Thyroid gland (tissue), 4 donors: ENCODE measurements at regions not wholly inside any gene's neighbourhood (a gene's known extent, or its start where the extent isn't known, plus 50 kb on each side); places are given as distances from the start of the nearest gene placed in this dataset.

Experiments
- DNase-seq, 2 donors: peaks; one replicate each; pipeline ENCODE4 v3.0.0-alpha.2; 2019
- H3K27ac ChIP-seq, 3 donors: fragments of 200-600 bp; sonication (generic); 1 replicate in 2 of 3; 2 replicates in 1 of 3; pipeline ENCODE4 v1.5.1; 2016 to 2019; ENCODE audit warnings: mild to moderate bottlenecking in 1 of 3, moderate library complexity in 1 of 3
- H3K27me3 ChIP-seq: fragments of 200-600 bp; sonication (generic); one replicate; pipeline ENCODE4 v1.5.1; 2019
- H3K36me3 ChIP-seq, 2 donors: fragments of 200-600 bp; sonication (generic); one replicate each; pipeline ENCODE4 v1.5.1; 2016 to 2019
- H3K4me1 ChIP-seq, 2 donors: fragments of 200-600 bp; sonication (generic); one replicate each; pipeline ENCODE4 v1.5.1; 2017 to 2019
- H3K4me3 ChIP-seq, 3 donors: fragments of 200-600 bp; sonication (generic); replicated peaks in 1 of 3; 1 replicate in 2 of 3; 2 replicates in 1 of 3; pipeline ENCODE4 v1.5.1; 2016; ENCODE audit warnings: mild to moderate bottlenecking in 1 of 3
- H3K9me3 ChIP-seq: fragments of 200-600 bp; sonication (generic); one replicate; pipeline ENCODE4 v1.5.1; 2017
- POLR2A ChIP-seq, 2 donors: fragments of 450-650 bp; IDR thresholded peaks; one replicate each; pipeline ENCODE4 v1.6.1; 2017; ENCODE audit warnings: antibody characterized with exemption in 2 of 2, mild to moderate bottlenecking in 2 of 2, moderate library complexity in 1 of 2
- WGBS, 2 donors: methylation state at CpG; one replicate each; pipeline ENCODE4 v1.1.5; 2017; 5-methylcytosine and 5-hydroxymethylcytosine counted together
- intact Hi-C: fragments of 100-400 bp; cut with DNase I; formaldehyde crosslinking; loops from one replicate; pipeline ENCODE4 v1.15.1; 2023
- TF ChIP-seq, protein P1 (sequence below), 6 experiments: fragments of 200-600 bp in 3 of 6; fragments of 450-650 bp in 3 of 6; sonication (generic) in 3 of 6; IDR thresholded peaks; one replicate each; pipeline ENCODE4 v1.5.1; 2016 to 2019; ENCODE audit warnings: antibody characterized with exemption in 6 of 6, mild to moderate bottlenecking in 2 of 6, inconsistent platforms in 1 of 6, moderate library complexity in 1 of 6

- peaks cover 9 to 19% of the 10 kb centered on the region in 2 donors for H3K4me1 ChIP-seq
- H3K27me3 ChIP-seq: no peaks in the 10 kb centered on the region
- no peak overlapping the region for H3K4me3 ChIP-seq
- WGBS, 2 donors: 53% methylated on average over 4 of the region's 4 CpGs
- no peak for DNase-seq
- intact Hi-C loops: no loop called here
- no peaks in the 10 kb centered on the region for H3K36me3 ChIP-seq
- H3K9me3 ChIP-seq: no peaks in the 10 kb centered on the region
- peak overlapping the region in 2 of 3 donors; percentile 33 to 41 for H3K27ac ChIP-seq
- TF ChIP-seq, protein P1, sequence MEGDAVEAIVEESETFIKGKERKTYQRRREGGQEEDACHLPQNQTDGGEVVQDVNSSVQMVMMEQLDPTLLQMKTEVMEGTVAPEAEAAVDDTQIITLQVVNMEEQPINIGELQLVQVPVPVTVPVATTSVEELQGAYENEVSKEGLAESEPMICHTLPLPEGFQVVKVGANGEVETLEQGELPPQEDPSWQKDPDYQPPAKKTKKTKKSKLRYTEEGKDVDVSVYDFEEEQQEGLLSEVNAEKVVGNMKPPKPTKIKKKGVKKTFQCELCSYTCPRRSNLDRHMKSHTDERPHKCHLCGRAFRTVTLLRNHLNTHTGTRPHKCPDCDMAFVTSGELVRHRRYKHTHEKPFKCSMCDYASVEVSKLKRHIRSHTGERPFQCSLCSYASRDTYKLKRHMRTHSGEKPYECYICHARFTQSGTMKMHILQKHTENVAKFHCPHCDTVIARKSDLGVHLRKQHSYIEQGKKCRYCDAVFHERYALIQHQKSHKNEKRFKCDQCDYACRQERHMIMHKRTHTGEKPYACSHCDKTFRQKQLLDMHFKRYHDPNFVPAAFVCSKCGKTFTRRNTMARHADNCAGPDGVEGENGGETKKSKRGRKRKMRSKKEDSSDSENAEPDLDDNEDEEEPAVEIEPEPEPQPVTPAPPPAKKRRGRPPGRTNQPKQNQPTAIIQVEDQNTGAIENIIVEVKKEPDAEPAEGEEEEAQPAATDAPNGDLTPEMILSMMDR (IDR thresholded peaks at IDR 0.05): no peak
- TF ChIP-seq POLR2A (IDR thresholded peaks at IDR 0.05): no peak
These were observed 159.3 kb downstream of the CD83 start for GRCh38 chr6:14276667-14277404.

DNA sequence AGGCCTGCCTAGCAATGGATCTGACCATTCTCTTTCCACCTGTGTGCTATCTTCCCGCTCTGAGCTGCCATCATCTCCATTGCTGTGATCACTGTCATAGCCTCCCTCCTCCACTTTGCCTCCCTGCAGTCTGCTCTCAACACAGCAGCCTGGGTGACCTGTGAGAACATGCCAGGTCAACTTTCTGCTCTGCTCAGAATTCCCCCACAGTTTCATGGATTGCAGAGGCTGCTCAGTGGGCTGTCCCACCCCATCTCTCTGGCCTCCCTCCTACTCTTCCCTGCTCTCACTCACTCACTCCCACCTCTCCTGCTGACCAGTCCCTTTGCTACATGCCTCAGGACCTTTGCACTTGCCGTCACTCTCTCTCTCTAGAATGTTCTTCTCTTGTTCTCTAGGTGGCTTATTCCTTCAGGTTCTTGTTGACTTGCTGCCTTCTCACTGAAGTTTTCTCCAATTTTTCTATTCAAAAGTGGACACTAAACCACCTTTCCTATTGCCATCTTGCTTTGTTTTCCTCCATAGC is 159.9 kb downstream of the CD83 start:
- 92 to 96% methylated on average over 2 of the region's 2 CpGs for WGBS, 2 donors
- TF ChIP-seq, protein P1 (IDR thresholded peaks at IDR 0.05): no peak
- TF ChIP-seq POLR2A (IDR thresholded peaks at IDR 0.05): no peak
- Histone ChIP-seq H3K4me1 (peaks cover 9 to 19% of the 10 kb centered on the region in 2 donors), H3K36me3 (no peaks in the 10 kb centered on the region), H3K27ac (peak overlapping the region in 2 of 3 donors; percentile 33 to 41), H3K27me3 (no peaks in the 10 kb centered on the region), H3K9me3 (no peaks in the 10 kb centered on the region), H3K4me3 (no peak overlapping the region)
- DNase-seq: no peak
- intact Hi-C loops: no loop called here

DNA sequence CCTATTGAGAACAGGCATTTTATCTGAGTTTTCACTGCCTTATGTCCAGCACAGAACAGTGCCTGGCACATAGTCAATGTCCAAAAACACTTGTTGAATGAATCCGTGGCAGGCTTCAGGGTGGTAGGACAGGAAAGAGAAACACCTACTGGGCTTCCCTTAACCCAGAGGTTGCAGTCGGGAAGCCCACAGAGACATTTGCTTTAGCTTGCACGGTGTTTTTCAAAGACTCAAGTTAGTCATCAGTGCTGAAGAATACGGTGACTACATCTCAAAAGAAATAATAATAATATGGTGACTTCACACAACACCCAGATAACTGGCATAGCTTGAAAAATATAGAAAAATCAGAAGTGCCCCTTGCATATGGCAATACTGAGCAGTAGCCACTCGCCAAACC is 160.4 kb downstream of the CD83 start:
- H3K9me3 ChIP-seq: no peaks in the 10 kb centered on the region
- DNase-seq: no peak
- TF ChIP-seq POLR2A (IDR thresholded peaks at IDR 0.05): no peak
- TF ChIP-seq, protein P1 (IDR thresholded peaks at IDR 0.05): no peak
- H3K27ac ChIP-seq: no peak overlapping the region
- no peaks in the 10 kb centered on the region for H3K27me3 ChIP-seq
- peaks cover 9 to 19% of the 10 kb centered on the region in 2 donors for H3K4me1 ChIP-seq
- intact Hi-C loops: no loop called here
- no peak overlapping the region for H3K4me3 ChIP-seq
- no peaks in the 10 kb centered on the region for H3K36me3 ChIP-seq
- 86 to 89% methylated on average over 5 of the region's 5 CpGs for WGBS, 2 donors

DNA sequence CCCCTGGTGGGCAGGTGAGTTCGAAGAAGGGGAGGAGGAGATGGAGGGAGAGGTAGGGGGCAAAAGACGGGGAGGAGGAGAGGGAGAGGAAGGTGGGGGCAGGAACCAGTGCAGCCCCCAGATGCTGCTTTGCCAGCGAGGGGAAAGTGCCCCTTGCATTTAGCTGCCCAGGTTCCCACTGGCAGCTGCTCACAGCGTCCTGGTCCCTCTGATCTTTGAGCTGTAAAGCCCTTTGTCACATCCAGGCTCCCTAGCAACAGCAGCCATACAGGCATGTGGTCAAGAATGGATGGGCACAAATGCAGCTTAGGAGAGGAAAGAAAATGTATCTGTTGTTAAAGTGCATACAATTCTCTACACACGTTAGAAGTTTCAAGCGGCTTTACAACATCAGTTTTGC is 160.9 kb downstream of the CD83 start:
- Histone ChIP-seq H3K4me1 (peaks cover 9 to 19% of the 10 kb centered on the region in 2 donors), H3K36me3 (no peaks in the 10 kb centered on the region), H3K9me3 (no peaks in the 10 kb centered on the region), H3K27ac (no peak overlapping the region), H3K4me3 (no peak overlapping the region), H3K27me3 (no peaks in the 10 kb centered on the region)
- intact Hi-C loops: no loop called here
- WGBS, 2 donors: 84 to 90% methylated on average over 6 of the region's 6 CpGs
- TF ChIP-seq, protein P1 (IDR thresholded peaks at IDR 0.05): no peak
- TF ChIP-seq POLR2A (IDR thresholded peaks at IDR 0.05): no peak
- DNase-seq: no peak

DNA sequence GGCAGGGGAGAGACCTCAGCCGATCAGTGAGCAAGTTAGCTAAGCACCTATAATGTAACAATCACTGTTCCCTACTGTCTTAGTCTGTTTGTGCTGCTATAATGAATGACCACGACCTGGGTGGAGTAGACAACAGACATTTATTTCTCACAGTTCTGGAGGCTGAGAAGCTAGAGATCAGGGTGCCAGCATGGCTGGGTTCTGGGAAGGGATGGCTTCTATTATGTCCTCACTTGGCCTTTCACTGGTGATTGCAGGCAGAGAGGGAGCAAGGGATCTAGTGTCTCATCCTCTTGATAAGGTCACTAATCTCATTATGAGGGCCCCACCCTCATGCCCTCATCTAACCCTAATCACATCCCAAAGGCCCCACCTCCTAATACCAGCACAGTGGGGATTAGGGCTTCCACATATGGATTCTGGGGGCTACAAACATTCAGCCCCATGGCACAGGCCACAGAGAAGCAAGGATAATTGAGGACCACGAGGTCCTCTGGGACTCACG is 162.5 kb downstream of the CD83 start:
- Histone ChIP-seq H3K27ac (no peak overlapping the region), H3K9me3 (no peaks in the 10 kb centered on the region), H3K36me3 (no peaks in the 10 kb centered on the region), H3K4me1 (peaks cover 9 to 19% of the 10 kb centered on the region in 2 donors), H3K4me3 (no peak overlapping the region), H3K27me3 (no peaks in the 10 kb centered on the region)
- 89 to 90% methylated on average over 4 of the region's 4 CpGs for WGBS, 2 donors
- TF ChIP-seq, protein P1 (IDR thresholded peaks at IDR 0.05): no peak
- no peak for TF ChIP-seq POLR2A (IDR thresholded peaks at IDR 0.05)
- no peak for DNase-seq
- intact Hi-C loops: no loop called here
